ENCODE measurements at regions not wholly inside any gene's neighbourhood (a gene's known extent, or its start where the extent isn't known, plus 50 kb on each side); places are given as distances from the start of the nearest gene placed in this dataset.

GRCh38 chr14:53472306-53472705 is 319.2 kb upstream of the DDHD1 start:
- no peak overlapping the region for H3K4me3 ChIP-seq (ENCODE audit: extremely low read depth in 1 of 4, insufficient read depth in 2 of 4, low read depth in 3 of 4, low read length in 4 of 4)
- DNase-seq (ENCODE audit: low read depth in 1 of 2, low spot score in 2 of 2), result no peak
- no peak overlapping the region for H3K27ac ChIP-seq (ENCODE audit: low read depth, low read length)
- H2AFZ ChIP-seq (ENCODE audit: low read length), result no peak overlapping the region
- H3K79me2 ChIP-seq (ENCODE audit: control insufficient read depth in 1 of 2, insufficient read depth in 2 of 2, low read length in 2 of 2), result no peaks in the 10 kb centered on the region
- no peaks in the 10 kb centered on the region for H3K79me1 ChIP-seq (ENCODE audit: low read depth, low read length)
- H3K56ac ChIP-seq (replicated peaks; ENCODE audit: insufficient read length, low read depth, low read length), result no peak overlapping the region
- H3K4ac ChIP-seq (replicated peaks; ENCODE audit: insufficient read length, low read depth, low read length), result no peak overlapping the region
- H2AK5ac ChIP-seq (ENCODE audit: low read depth, low read length), result no peak overlapping the region
- no peak overlapping the region for H2BK12ac ChIP-seq (ENCODE audit: low read depth, low read length)
- no peak overlapping the region for H4K8ac ChIP-seq (ENCODE audit: extremely low read depth, insufficient read depth, low read length)
- H3K4me1 ChIP-seq (replicated peaks in 1 of 4; ENCODE audit: control insufficient read depth in 3 of 4, insufficient read depth in 4 of 4, low read length in 3 of 4), result no peaks in the 10 kb centered on the region
- no peaks in the 10 kb centered on the region for H4K20me1 ChIP-seq (replicated peaks in 1 of 2; ENCODE audit: control insufficient read depth in 1 of 2, insufficient read depth in 2 of 2, low read length in 2 of 2)
- no peak for FAIRE-seq
- H4K5ac ChIP-seq (ENCODE audit: insufficient read length, low read depth, low read length), result no peak overlapping the region
- H2BK120ac ChIP-seq (replicated peaks; ENCODE audit: low read depth, low read length), result no peak overlapping the region
- H2BK5ac ChIP-seq (ENCODE audit: low read depth, low read length), result no peak overlapping the region
- H3K9ac ChIP-seq (replicated peaks in 1 of 4; ENCODE audit: extremely low read depth in 1 of 4, low read depth in 3 of 4, low read length in 3 of 4), result no peak overlapping the region
- H3K23ac ChIP-seq (ENCODE audit: insufficient read length), result no peak overlapping the region
- no peak overlapping the region for H3K4me2 ChIP-seq (ENCODE audit: insufficient read depth in 1 of 2, low read depth in 2 of 2, low read length in 2 of 2)
- no peak overlapping the region for H3K14ac ChIP-seq (ENCODE audit: insufficient read length)
- no peaks in the 10 kb centered on the region for H3K36me3 ChIP-seq (ENCODE audit: control insufficient read depth in 2 of 4, insufficient read depth in 4 of 4, low read length in 3 of 4)
- H3K18ac ChIP-seq (ENCODE audit: extremely low read depth, low read length), result no peak overlapping the region
- no peaks in the 10 kb centered on the region for H3K9me3 ChIP-seq (ENCODE audit: insufficient read depth in 2 of 2, low read depth in 1 of 2, low read length in 1 of 2)
- H2BK20ac ChIP-seq (ENCODE audit: low read length), result no peak overlapping the region
- ChIA-PET POLR2A (ENCODE audit: partially characterized antibody) (no interaction called here), CTCF (ENCODE audit: partially characterized antibody) (no interaction called here)
- H4K91ac ChIP-seq (replicated peaks; ENCODE audit: insufficient read length, low read length), result no peak overlapping the region
- no peaks in the 10 kb centered on the region for H3K23me2 ChIP-seq (ENCODE audit: low read depth, low read length)
- no peaks in the 10 kb centered on the region for H3K27me3 ChIP-seq (replicated peaks in 1 of 4; ENCODE audit: control insufficient read depth in 3 of 4, extremely low read depth in 1 of 4, insufficient read depth in 3 of 4, low read length in 3 of 4)
- H2BK15ac ChIP-seq (ENCODE audit: low read length), result no peak overlapping the region
- TF ChIP-seq HDAC2 (IDR thresholded peaks at IDR 0.05; ENCODE audit: borderline replicate concordance in 1 of 2, low read depth in 2 of 2, low read length in 2 of 2) (no peak), KDM4A (IDR thresholded peaks at IDR 0.05; ENCODE audit: low read depth, low read length, severe bottlenecking) (no peak), CREB1 (IDR thresholded peaks at IDR 0.05) (no peak), EZH2 (IDR thresholded peaks at IDR 0.05; ENCODE audit: low read depth, low read length, severe bottlenecking) (no peak), USF2 (IDR thresholded peaks at IDR 0.05; ENCODE audit: low read length) (no peak), CTCF (IDR thresholded peaks at IDR 0.05; ENCODE audit: control extremely low read depth in 1 of 3, insufficient read depth in 1 of 3, low read depth in 1 of 3, low read length in 3 of 3) (no peak), RXRA (IDR thresholded peaks at IDR 0.05; ENCODE audit: insufficient read depth, low read depth, low read length) (no peak), BCL11A (IDR thresholded peaks at IDR 0.05; ENCODE audit: low read depth in 2 of 2, low read length in 2 of 2) (no peak), ATF2 (IDR thresholded peaks at IDR 0.05; ENCODE audit: low read length) (no peak)

All from H1 (cell line).